Germinal center (tissue), 1 donor: ENCODE measurements at regions not wholly inside any gene's neighbourhood (a gene's known extent, or its start where the extent isn't known, plus 50 kb on each side); places are given as distances from the start of the nearest gene placed in this dataset.
"Not testable (repeated sequence)": the region's sequence is repeated elsewhere in the genome, so short reads cannot be mapped to it uniquely, and the experiment has no call there.

Source experiments
- DNase-seq: peaks from one replicate; pipeline ENCODE4 v3.0.0; 2012; ENCODE audit warnings: mixed read lengths, low spot score

- DNase-seq: no peak
These were observed 691.8 kb downstream of the FLRT2 start for GRCh38 chr14:86221755-86222154.

GRCh38 chr14:86221000-86221399, 691.1 kb downstream of the FLRT2 start:
- DNase-seq: no peak

- no peak for DNase-seq
These were observed 687.6 kb downstream of the FLRT2 start for GRCh38 chr14:86217523-86217922.

GRCh38 chr14:86203843-86204242, 673.9 kb downstream of the FLRT2 start:
- DNase-seq: no peak

- DNase-seq: no peak
These were observed 666.5 kb downstream of the FLRT2 start for GRCh38 chr14:86196471-86196870.

- no peak for DNase-seq
These were observed 663.8 kb downstream of the FLRT2 start for GRCh38 chr14:86193756-86194155.

- no peak for DNase-seq
These were observed 650.0 kb downstream of the FLRT2 start for GRCh38 chr14:86179980-86180379.

GRCh38 chr14:86168371-86168770, 638.4 kb downstream of the FLRT2 start:
- DNase-seq: no peak

GRCh38 chr14:86166541-86166940, 636.6 kb downstream of the FLRT2 start:
- no peak for DNase-seq

- no peak for DNase-seq
These were observed 623.5 kb downstream of the FLRT2 start for GRCh38 chr14:86153480-86153879.

- DNase-seq: no peak
These were observed 613.3 kb downstream of the FLRT2 start for GRCh38 chr14:86143248-86143647.

- no peak for DNase-seq
These were observed 612.0 kb downstream of the FLRT2 start for GRCh38 chr14:86141966-86142365.

GRCh38 chr14:86129426-86129825, 599.5 kb downstream of the FLRT2 start:
- no peak for DNase-seq

- no peak for DNase-seq
These were observed 594.4 kb downstream of the FLRT2 start for GRCh38 chr14:86124328-86124727.

GRCh38 chr14:86115972-86116371, 586.0 kb downstream of the FLRT2 start:
- DNase-seq: no peak

- not testable (repeated sequence) for DNase-seq
These were observed 580.9 kb downstream of the FLRT2 start for GRCh38 chr14:86110871-86111270.

GRCh38 chr14:86104691-86105265, 574.8 kb downstream of the FLRT2 start:
- no peak for DNase-seq

- DNase-seq: no peak
These were observed 564.6 kb downstream of the FLRT2 start for GRCh38 chr14:86094512-86094911.

GRCh38 chr14:86091811-86092210, 561.9 kb downstream of the FLRT2 start:
- no peak for DNase-seq

GRCh38 chr14:86088156-86088555, 558.2 kb downstream of the FLRT2 start:
- DNase-seq: no peak

- no peak for DNase-seq
These were observed 557.4 kb downstream of the FLRT2 start for GRCh38 chr14:86087377-86087776.

GRCh38 chr14:86086962-86087361, 557.0 kb downstream of the FLRT2 start:
- no peak for DNase-seq

GRCh38 chr14:86084097-86084496, 554.2 kb downstream of the FLRT2 start:
- no peak for DNase-seq

GRCh38 chr14:86083616-86084015, 553.7 kb downstream of the FLRT2 start:
- no peak for DNase-seq
